Epithelial cell of proximal tubule (primary cell): ENCODE measurements at regions not wholly inside any gene's neighbourhood (a gene's known extent, or its start where the extent isn't known, plus 50 kb on each side); places are given as distances from the start of the nearest gene placed in this dataset.

Source experiments
- DNase-seq: peaks from one replicate; pipeline ENCODE4 v3.0.0-alpha.2; 2011; ENCODE audit warnings: low read depth
- H3K4me3 ChIP-seq: 2 replicates; pipeline ENCODE4 v1.5.1; 2011; ENCODE audit warnings: low read depth, mild to moderate bottlenecking, low read length
- CTCF ChIP-seq: conservative IDR thresholded peaks from 2 replicates; pipeline ENCODE4 v1.5.1; 2012; ENCODE audit warnings: low read depth, mild to moderate bottlenecking, low read length

GRCh38 chr4:17164666-17165065, 266.2 kb upstream of the LDB2 start:
- no peak for DNase-seq
- H3K4me3 ChIP-seq = no peak overlapping the region
- TF ChIP-seq CTCF = no peak

- DNase-seq = no peak
- no peak overlapping the region for H3K4me3 ChIP-seq
- no peak for TF ChIP-seq CTCF
Measured at GRCh38 chr4:17163156-17163771, 264.8 kb upstream of the LDB2 start.

DNA sequence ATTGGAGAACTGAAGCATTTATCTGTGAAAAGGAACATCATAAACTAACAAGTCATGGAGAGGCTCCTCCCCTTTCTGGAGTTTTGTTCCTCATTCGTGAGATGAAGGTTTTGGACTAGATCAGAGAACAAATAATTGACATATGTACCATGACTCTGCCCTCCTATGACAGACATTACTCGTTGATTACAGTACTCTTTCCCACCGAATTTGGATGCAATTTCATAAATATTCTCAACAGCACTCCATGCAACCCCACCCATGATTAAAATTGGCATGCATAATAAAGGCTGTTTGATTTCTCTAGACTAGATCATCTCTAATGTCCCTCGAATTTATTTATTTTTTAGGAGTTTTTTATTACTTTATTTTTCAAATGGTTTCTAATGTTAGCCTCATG, 258.9 kb upstream of the LDB2 start:
- no peak for DNase-seq
- TF ChIP-seq CTCF = no peak

DNA sequence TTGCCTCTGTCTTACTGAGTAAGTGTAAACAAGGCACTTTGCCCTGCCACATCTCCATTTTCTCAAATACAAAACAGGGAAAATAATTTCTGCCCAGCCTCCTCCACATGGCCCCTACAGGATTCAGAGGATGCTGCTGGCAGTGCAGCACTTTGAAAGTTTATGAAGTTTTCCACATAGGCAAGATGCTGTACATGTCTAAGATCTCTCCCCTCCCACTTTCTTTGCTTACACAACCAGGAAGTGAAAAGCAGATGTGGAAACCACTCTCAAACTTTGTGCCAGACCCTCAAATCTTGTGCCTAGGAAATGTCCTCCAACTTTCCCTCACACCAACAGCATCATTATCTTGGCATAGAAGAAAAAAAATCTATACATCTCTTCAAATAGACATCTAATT, 257.0 kb upstream of the LDB2 start:
- no peak overlapping the region for H3K4me3 ChIP-seq
- no peak for TF ChIP-seq CTCF
- no peak for DNase-seq

More for the DNA sequence above, 258.9 kb upstream of the LDB2 start:
- no peak overlapping the region for H3K4me3 ChIP-seq

DNA sequence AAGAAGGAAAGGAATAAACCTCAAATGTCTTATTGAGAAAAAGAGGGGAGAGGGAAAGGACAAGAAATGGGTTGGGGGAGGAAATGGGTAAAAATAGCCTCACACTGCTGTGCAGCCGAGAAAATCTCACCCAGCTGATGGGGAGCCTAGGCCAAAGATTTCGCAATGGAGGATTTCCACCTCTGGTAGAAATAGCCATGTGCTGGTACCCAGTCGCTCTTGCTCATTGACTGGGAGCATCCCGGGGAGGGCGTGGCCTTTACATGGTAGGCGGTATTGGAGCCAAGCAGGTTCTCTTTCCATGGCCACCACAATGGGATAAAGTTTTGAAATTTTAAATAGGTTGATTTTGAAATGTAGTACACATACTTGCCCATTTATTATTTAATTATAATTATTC, 255.1 kb upstream of the LDB2 start:
- no peak for DNase-seq
- no peak for TF ChIP-seq CTCF
- H3K4me3 ChIP-seq = no peak overlapping the region

DNA sequence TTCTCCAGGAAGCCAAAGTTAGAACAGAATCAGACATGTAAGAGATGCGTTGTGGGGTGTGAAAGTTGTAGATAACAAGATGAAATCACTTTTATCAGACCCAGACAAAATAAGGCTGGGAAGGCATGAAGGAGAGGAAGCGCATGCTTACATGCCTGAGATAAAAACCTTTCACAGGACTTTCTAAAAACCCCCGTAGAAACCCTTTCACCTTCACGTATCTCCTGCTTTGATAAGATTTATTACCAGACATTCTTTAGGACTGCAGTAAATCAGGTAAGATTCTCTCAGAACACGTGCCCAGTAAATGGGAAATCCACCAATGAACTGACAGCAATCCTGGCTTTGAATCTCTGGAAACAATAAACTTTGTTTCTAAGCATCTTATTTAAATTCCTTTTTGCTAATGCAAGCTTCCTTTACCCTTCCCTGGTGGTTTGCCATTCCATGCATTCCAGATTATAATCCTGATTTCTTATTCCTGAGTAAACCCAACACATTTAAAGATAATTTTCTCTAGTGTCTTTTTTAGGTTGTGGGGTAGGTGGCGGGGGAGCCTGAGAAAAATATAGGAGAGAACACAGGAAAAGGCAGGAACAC, 254.6 kb upstream of the LDB2 start:
- H3K4me3 ChIP-seq = no peak overlapping the region
- DNase-seq = no peak
- no peak for TF ChIP-seq CTCF

GRCh38 chr4:17142232-17142711, 243.8 kb upstream of the LDB2 start:
- no peak for TF ChIP-seq CTCF
- no peak for DNase-seq
- no peak overlapping the region for H3K4me3 ChIP-seq
